GM12891 (cell line): ENCODE measurements at regions not wholly inside any gene's neighbourhood (a gene's known extent, or its start where the extent isn't known, plus 50 kb on each side); places are given as distances from the start of the nearest gene placed in this dataset.

Experiments
- DNase-seq: peaks from one replicate; pipeline ENCODE4 v3.0.0; 2011; ENCODE audit warnings: low spot score; ENCODE audit not compliant: insufficient read length
- FAIRE-seq: peaks from 2 replicates; lab custom pipeline; 2011; peaks lifted over from hg19 to GRCh38; lab: Jason Lieb, UNC
- PAX5 ChIP-seq: IDR thresholded peaks from 2 replicates; pipeline ENCODE4 v1.6.1; 2011; ENCODE audit warnings: low read length, moderate library complexity, mild to moderate bottlenecking; ENCODE audit not compliant: insufficient read depth, severe bottlenecking
- POLR2A ChIP-seq: IDR thresholded peaks from 2 replicates; pipeline ENCODE4 v1.6.1; 2011; ENCODE audit warnings: low read depth, low read length, control low read depth
- POLR2AphosphoS5 ChIP-seq: IDR thresholded peaks from 2 replicates; pipeline ENCODE4 v1.6.1; 2011; ENCODE audit warnings: low read depth, low read length, control low read depth
- POU2F2 ChIP-seq: IDR thresholded peaks from 2 replicates; pipeline ENCODE4 v1.6.1; 2011; ENCODE audit warnings: low read depth, mild to moderate bottlenecking, control low read depth, low read length, moderate library complexity
- SPI1 ChIP-seq: IDR thresholded peaks from 2 replicates; pipeline ENCODE4 v1.6.1; 2011; ENCODE audit warnings: low read depth, low read length, control low read depth
- TAF1 ChIP-seq: IDR thresholded peaks from 2 replicates; pipeline ENCODE4 v1.6.1; 2011; ENCODE audit warnings: low read depth, low read length, control low read depth

- DNase-seq = no peak
- FAIRE-seq = no peak
- TF ChIP-seq POLR2AphosphoS5 (no peak), SPI1 (no peak), PAX5 (no peak)
Observed at GRCh38 chr10:56831681-56832080, 470.6 kb upstream of the ZWINT start.

GRCh38 chr10:56823849-56824248 lies 462.8 kb upstream of the ZWINT start:
- DNase-seq (no peak), FAIRE-seq (peak; percentile 88)
- no peak for TF ChIP-seq TAF1
- TF ChIP-seq PAX5 = no peak
- no peak for TF ChIP-seq POLR2AphosphoS5
- no peak for TF ChIP-seq SPI1
- no peak for TF ChIP-seq POU2F2
- no peak for TF ChIP-seq POLR2A

GRCh38 chr10:56805022-56805421 lies 444.0 kb upstream of the ZWINT start:
- no peak for DNase-seq
- TF ChIP-seq SPI1 (no peak), POLR2A (no peak), POLR2AphosphoS5 (no peak), TAF1 (no peak), PAX5 (no peak), POU2F2 (no peak)
- no peak for FAIRE-seq

GRCh38 chr10:56785292-56785691 lies 424.2 kb upstream of the ZWINT start:
- TF ChIP-seq SPI1 = no peak
- no peak for TF ChIP-seq POLR2AphosphoS5
- TF ChIP-seq POLR2A = no peak
- no peak for TF ChIP-seq TAF1
- TF ChIP-seq PAX5 = no peak
- TF ChIP-seq POU2F2 = no peak
- no peak for FAIRE-seq
- no peak for DNase-seq

- no peak for TF ChIP-seq POU2F2
- TF ChIP-seq POLR2AphosphoS5 = no peak
- TF ChIP-seq POLR2A = no peak
- TF ChIP-seq SPI1 = no peak
- no peak for TF ChIP-seq PAX5
- no peak for TF ChIP-seq TAF1
- DNase-seq = no peak
- no peak for FAIRE-seq
Observed at GRCh38 chr10:56782503-56782902, 421.4 kb upstream of the ZWINT start.

GRCh38 chr10:56771343-56771742 lies 410.3 kb upstream of the ZWINT start:
- no peak for FAIRE-seq
- TF ChIP-seq POU2F2 (no peak), PAX5 (no peak), POLR2AphosphoS5 (no peak), POLR2A (no peak), SPI1 (no peak), TAF1 (no peak)
- no peak for DNase-seq

GRCh38 chr10:56763090-56763489 lies 402.0 kb upstream of the ZWINT start:
- TF ChIP-seq PAX5 (no peak), POLR2AphosphoS5 (no peak)
- FAIRE-seq (no peak), DNase-seq (no peak)

- DNase-seq (no peak), FAIRE-seq (no peak)
- TF ChIP-seq POLR2A (no peak), TAF1 (no peak), SPI1 (no peak), POLR2AphosphoS5 (no peak), PAX5 (no peak), POU2F2 (no peak)
Observed at GRCh38 chr10:56745490-56745889, 384.4 kb upstream of the ZWINT start.

GRCh38 chr10:56728349-56728748 lies 367.3 kb upstream of the ZWINT start:
- DNase-seq (no peak), FAIRE-seq (no peak)
- TF ChIP-seq TAF1 (no peak), POU2F2 (no peak), SPI1 (no peak), POLR2AphosphoS5 (no peak)

- no peak for FAIRE-seq
- TF ChIP-seq POU2F2 (no peak), PAX5 (no peak), TAF1 (no peak), POLR2A (no peak), POLR2AphosphoS5 (no peak), SPI1 (no peak)
- DNase-seq = no peak
Observed at GRCh38 chr10:56722912-56723311, 361.9 kb upstream of the ZWINT start.

- TF ChIP-seq POLR2AphosphoS5 = no peak
- no peak for TF ChIP-seq SPI1
- TF ChIP-seq TAF1 = no peak
- TF ChIP-seq PAX5 = no peak
- no peak for TF ChIP-seq POLR2A
- TF ChIP-seq POU2F2 = no peak
- DNase-seq = no peak
- FAIRE-seq = no peak
Observed at GRCh38 chr10:56715262-56715661, 354.2 kb upstream of the ZWINT start.
